Spleen (tissue), 11 donors: ENCODE measurements at regions not wholly inside any gene's neighbourhood (a gene's known extent, or its start where the extent isn't known, plus 50 kb on each side); places are given as distances from the start of the nearest gene placed in this dataset.
"Not testable (repeated sequence)": the region's sequence is repeated elsewhere in the genome, so short reads cannot be mapped to it uniquely, and the experiment has no call there.

Experiments used
- DNase-seq: peaks from one replicate; pipeline ENCODE4 v3.0.0-alpha.2; 2020
- H3K27ac ChIP-seq, 8 donors: fragments of 200-600 bp; sonication (generic) in 7 of 8; 1 replicate in 4 of 8; 2 replicates in 4 of 8; pipeline versions ENCODE4 v1.5.0 to v1.8.0; 2016 to 2021; ENCODE audit warnings: inconsistent platforms in 4 of 8, mild to moderate bottlenecking in 4 of 8, moderate library complexity in 1 of 8
- H3K27me3 ChIP-seq, 7 donors: fragments of 200-600 bp; sonication (generic) in 6 of 7; replicated peaks in 1 of 7; 1 replicate in 4 of 7; 2 replicates in 3 of 7; pipeline versions ENCODE4 v1.5.0 to v1.8.0; 2016 to 2021; ENCODE audit warnings: inconsistent platforms in 3 of 7, mild to moderate bottlenecking in 1 of 7
- H3K36me3 ChIP-seq, 6 donors: fragments of 200-600 bp; sonication (generic) in 5 of 6; 1 replicate in 4 of 6; 2 replicates in 2 of 6; pipeline versions ENCODE4 v1.5.0 to v1.8.0; 2016 to 2021; ENCODE audit warnings: inconsistent platforms in 2 of 6
- H3K4me1 ChIP-seq, 6 donors: fragments of 200-600 bp; sonication (generic) in 5 of 6; 1 replicate in 3 of 6; 2 replicates in 3 of 6; pipeline versions ENCODE4 v1.5.0 to v1.8.0; 2016 to 2021; ENCODE audit warnings: inconsistent platforms in 3 of 6
- H3K4me3 ChIP-seq, 8 donors: fragments of 200-600 bp; sonication (generic) in 7 of 8; 1 replicate in 4 of 8; 2 replicates in 4 of 8; pipeline versions ENCODE4 v1.5.0 to v1.8.0; 2016 to 2021; ENCODE audit warnings: inconsistent platforms in 4 of 8, mild to moderate bottlenecking in 4 of 8, moderate library complexity in 2 of 8
- H3K9me3 ChIP-seq, 8 donors: fragments of 200-600 bp; sonication (generic) in 7 of 8; 1 replicate in 4 of 8; 2 replicates in 4 of 8; pipeline versions ENCODE4 v1.5.0 to v1.8.0; 2016 to 2021; ENCODE audit warnings: inconsistent platforms in 4 of 8
- POLR2A ChIP-seq, 3 donors: fragments of 450-650 bp; IDR thresholded peaks; one replicate each; pipeline ENCODE4 v1.5.1; 2017; ENCODE audit warnings: antibody characterized with exemption in 3 of 3, mild to moderate bottlenecking in 1 of 3
- POLR2AphosphoS5 ChIP-seq, 3 donors: sonication (generic); formaldehyde crosslinking; IDR thresholded peaks; one replicate each; pipeline ENCODE4 v1.5.1; 2017; ENCODE audit warnings: antibody characterized with exemption in 3 of 3
- WGBS, 5 donors: extraction: QIAGEN DNeasy Blood & Tissue Kit in 3 of 5; methylation state at CpG; one replicate each; pipeline versions ENCODE4 v1.1.5 to v1.1.7; 2013 to 2018; 5-methylcytosine and 5-hydroxymethylcytosine counted together
- intact Hi-C: fragments of 100-400 bp; cut with DNase I; formaldehyde crosslinking; loops from one replicate; pipeline ENCODE4 v1.15.0; 2023; ENCODE audit warnings: low total_unique reads
- TF ChIP-seq, protein P1 (sequence below), 11 experiments: fragments of 200-600 bp in 7 of 11; fragments of 450-650 bp in 4 of 11; sonication (generic) in 4 of 11; IDR thresholded peaks in 8 of 11; conservative IDR thresholded peaks in 3 of 11; 1 replicate in 7 of 11; 2 replicates in 4 of 11; pipeline versions ENCODE4 v1.4.0 to v1.8.0; 2016 to 2021; ENCODE audit warnings: antibody characterized with exemption in 11 of 11, inconsistent platforms in 4 of 11, mild to moderate bottlenecking in 1 of 11
- donor health status: healthy with polysubstance abuse.
- donor health status: DM: no; HTN: no; CAD: no; lungs with moderate emphysema.
- donor health status: DM: no; HTN: no; CAD: no.
- donor health status: Bipolar disorder and iron deficiency.
- donor health status: healthy.
- donor health status: DM: no; HTN: no; CAD: no.
- donor health status: DM: yes; HTN: yes; CAD: no.

DNA sequence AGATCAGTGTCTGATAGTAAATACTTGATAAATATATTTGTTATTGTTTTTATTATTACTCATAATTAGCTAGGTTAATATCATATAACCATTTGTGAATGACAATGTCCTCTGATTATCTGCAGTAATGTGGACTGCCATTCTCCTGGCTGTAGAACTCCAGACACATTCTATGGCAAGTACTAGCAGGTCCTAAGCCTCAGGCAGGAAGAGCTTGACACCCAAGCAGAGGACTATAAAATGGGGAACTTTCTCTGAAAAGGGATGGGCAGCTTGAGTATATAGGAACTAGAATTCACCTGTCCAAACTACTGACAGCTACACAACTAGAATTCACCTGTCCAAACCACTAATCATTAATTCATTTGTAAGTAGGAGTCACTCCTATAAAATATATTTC lies 649.4 kb downstream of the CPS1 start:
- Histone ChIP-seq H3K27me3 (no peaks in the 10 kb centered on the region), H3K36me3 (no peaks in the 10 kb centered on the region), H3K9me3 (no peaks in the 10 kb centered on the region), H3K4me3 (no peak overlapping the region), H3K27ac (no peak overlapping the region), H3K4me1 (no peaks in the 10 kb centered on the region)
- no peak for DNase-seq
- TF ChIP-seq, protein P1, sequence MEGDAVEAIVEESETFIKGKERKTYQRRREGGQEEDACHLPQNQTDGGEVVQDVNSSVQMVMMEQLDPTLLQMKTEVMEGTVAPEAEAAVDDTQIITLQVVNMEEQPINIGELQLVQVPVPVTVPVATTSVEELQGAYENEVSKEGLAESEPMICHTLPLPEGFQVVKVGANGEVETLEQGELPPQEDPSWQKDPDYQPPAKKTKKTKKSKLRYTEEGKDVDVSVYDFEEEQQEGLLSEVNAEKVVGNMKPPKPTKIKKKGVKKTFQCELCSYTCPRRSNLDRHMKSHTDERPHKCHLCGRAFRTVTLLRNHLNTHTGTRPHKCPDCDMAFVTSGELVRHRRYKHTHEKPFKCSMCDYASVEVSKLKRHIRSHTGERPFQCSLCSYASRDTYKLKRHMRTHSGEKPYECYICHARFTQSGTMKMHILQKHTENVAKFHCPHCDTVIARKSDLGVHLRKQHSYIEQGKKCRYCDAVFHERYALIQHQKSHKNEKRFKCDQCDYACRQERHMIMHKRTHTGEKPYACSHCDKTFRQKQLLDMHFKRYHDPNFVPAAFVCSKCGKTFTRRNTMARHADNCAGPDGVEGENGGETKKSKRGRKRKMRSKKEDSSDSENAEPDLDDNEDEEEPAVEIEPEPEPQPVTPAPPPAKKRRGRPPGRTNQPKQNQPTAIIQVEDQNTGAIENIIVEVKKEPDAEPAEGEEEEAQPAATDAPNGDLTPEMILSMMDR (IDR thresholded peaks at IDR 0.05 in 8 of 11, conservative IDR thresholded peaks at IDR 0.05 in 3 of 11) = no peak
- no peak for TF ChIP-seq POLR2AphosphoS5 (IDR thresholded peaks at IDR 0.05)
- no peak for TF ChIP-seq POLR2A (IDR thresholded peaks at IDR 0.05)
- intact Hi-C loops = no loop called here

GRCh38 chr2:211216221-211216620 lies 659.8 kb downstream of the CPS1 start:
- 26 to 52% (median 31%) methylated on average over 1 of the region's 1 CpG for WGBS, 5 donors
- peaks cover 0 to 26% (median 3%) of the 10 kb centered on the region in 8 donors for H3K9me3 ChIP-seq

DNA sequence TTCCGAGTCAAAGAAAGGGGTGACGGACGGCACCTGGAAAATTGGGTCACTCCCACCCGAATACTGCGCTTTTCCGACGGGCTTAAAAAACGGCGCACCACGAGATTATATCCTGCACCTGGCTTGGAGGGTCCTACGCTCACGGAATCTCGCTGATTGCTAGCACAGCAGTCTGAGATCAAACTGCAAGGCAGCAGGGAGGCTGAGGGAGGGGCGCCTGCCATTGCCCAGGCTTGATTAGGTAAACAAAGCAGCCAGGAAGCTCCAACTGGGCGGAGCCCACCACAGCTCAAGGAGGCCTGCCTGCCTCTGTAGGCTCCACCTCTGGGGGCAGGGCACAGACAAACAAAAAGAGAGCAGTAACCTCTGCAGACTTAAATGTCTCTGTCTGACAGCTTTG lies 663.1 kb downstream of the CPS1 start:
- WGBS, 5 donors = 84 to 95% (median 90%) methylated on average over 6 to 15 of the region's 15 CpGs
- not testable (repeated sequence) for DNase-seq
- peaks cover 0 to 26% (median 3%) of the 10 kb centered on the region in 8 donors for H3K9me3 ChIP-seq

More at GRCh38 chr2:211216221-211216620, 659.8 kb downstream of the CPS1 start:
- Histone ChIP-seq H3K27ac (no peak overlapping the region), H3K4me3 (no peak overlapping the region), H3K4me1 (no peaks in the 10 kb centered on the region), H3K36me3 (no peaks in the 10 kb centered on the region), H3K27me3 (no peaks in the 10 kb centered on the region)
- no peak for TF ChIP-seq POLR2A (IDR thresholded peaks at IDR 0.05)
- no peak for DNase-seq
- intact Hi-C loops = no loop called here

DNA sequence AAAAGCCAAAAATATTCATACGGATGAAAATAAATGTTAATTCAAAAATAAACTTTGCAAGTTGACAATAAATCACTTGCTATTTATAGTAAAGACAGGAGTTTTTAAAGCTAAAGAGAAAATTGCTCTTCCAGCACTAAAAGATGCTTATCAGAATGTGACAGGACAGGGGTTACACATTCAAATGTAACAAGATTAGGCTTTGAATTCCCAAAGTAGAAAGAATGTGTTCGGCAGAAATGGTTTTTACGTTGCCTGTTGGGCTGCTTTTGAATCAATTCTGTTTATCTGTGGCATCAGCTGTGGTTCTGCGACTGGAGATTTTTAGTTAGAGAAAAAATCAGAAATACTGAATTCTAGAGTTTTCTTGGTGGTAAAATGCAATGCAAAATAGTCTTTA lies 669.4 kb downstream of the CPS1 start:
- Histone ChIP-seq H3K4me3 (no peak overlapping the region), H3K4me1 (no peaks in the 10 kb centered on the region), H3K9me3 (peaks cover 0 to 16% (median 0%) of the 10 kb centered on the region in 8 donors), H3K36me3 (no peaks in the 10 kb centered on the region), H3K27me3 (no peaks in the 10 kb centered on the region), H3K27ac (no peak overlapping the region)
- intact Hi-C loops = no loop called here
- no peak for TF ChIP-seq POLR2A (IDR thresholded peaks at IDR 0.05)
- TF ChIP-seq POLR2AphosphoS5 (IDR thresholded peaks at IDR 0.05) = no peak
- TF ChIP-seq, protein P1 (IDR thresholded peaks at IDR 0.05 in 8 of 11, conservative IDR thresholded peaks at IDR 0.05 in 3 of 11) = no peak
- DNase-seq = no peak
- 36 to 57% (median 45%) methylated on average over 4 of the region's 4 CpGs for WGBS, 5 donors

More for the DNA sequence above, 663.1 kb downstream of the CPS1 start:
- H3K4me3 ChIP-seq, H3K4me1 ChIP-seq, H3K27me3 ChIP-seq, H3K27ac ChIP-seq, intact Hi-C loops, H3K36me3 ChIP-seq: not testable (repeated sequence)

- TF ChIP-seq POLR2A (IDR thresholded peaks at IDR 0.05) = no peak
- no peak for TF ChIP-seq POLR2AphosphoS5 (IDR thresholded peaks at IDR 0.05)
- TF ChIP-seq, protein P1 (IDR thresholded peaks at IDR 0.05 in 8 of 11, conservative IDR thresholded peaks at IDR 0.05 in 3 of 11) = no peak
- DNase-seq = no peak
- Histone ChIP-seq H3K36me3 (no peaks in the 10 kb centered on the region), H3K9me3 (peaks cover 0 to 16% (median under 1%) of the 10 kb centered on the region in 8 donors), H3K27me3 (no peaks in the 10 kb centered on the region), H3K4me1 (no peaks in the 10 kb centered on the region), H3K4me3 (no peak overlapping the region), H3K27ac (no peak overlapping the region)
- WGBS, 5 donors = 76 to 95% (median 82%) methylated on average over 3 of the region's 3 CpGs
- intact Hi-C loops = no loop called here
Measured at GRCh38 chr2:211228559-211228958, 672.2 kb downstream of the CPS1 start.
